Suprapubic skin (tissue), 4 donors: ENCODE measurements at regions not wholly inside any gene's neighbourhood (a gene's known extent, or its start where the extent isn't known, plus 50 kb on each side); places are given as distances from the start of the nearest gene placed in this dataset.

Experiments used
- DNase-seq, 2 donors: peaks; one replicate each; pipeline ENCODE4 v3.0.0-alpha.2; 2019; ENCODE audit warnings: low spot score in 2 of 2
- H3K27ac ChIP-seq: fragments of 200-600 bp; sonication (generic); one replicate; pipeline ENCODE4 v1.5.1; 2019
- H3K27me3 ChIP-seq: fragments of 200-600 bp; sonication (generic); one replicate; pipeline ENCODE4 v1.5.1; 2019
- H3K36me3 ChIP-seq: fragments of 200-600 bp; sonication (generic); one replicate; pipeline ENCODE4 v1.5.1; 2019
- H3K4me1 ChIP-seq: fragments of 200-600 bp; sonication (generic); one replicate; pipeline ENCODE4 v1.5.1; 2019
- H3K4me3 ChIP-seq: fragments of 200-600 bp; sonication (generic); one replicate; pipeline ENCODE4 v1.5.1; 2019; ENCODE audit warnings: mild to moderate bottlenecking
- H3K9me3 ChIP-seq: fragments of 200-600 bp; sonication (generic); one replicate; pipeline ENCODE4 v1.5.1; 2019
- EP300 ChIP-seq: sonication (generic); formaldehyde crosslinking; IDR thresholded peaks from one replicate; pipeline ENCODE4 v1.6.1; 2017; ENCODE audit warnings: antibody characterized with exemption
- POLR2A ChIP-seq, 2 donors: fragments of 450-650 bp; IDR thresholded peaks; one replicate each; pipeline ENCODE4 v1.6.1; 2017; ENCODE audit warnings: antibody characterized with exemption in 2 of 2, mild to moderate bottlenecking in 2 of 2, moderate library complexity in 2 of 2
- POLR2AphosphoS5 ChIP-seq, 3 donors: sonication (generic); formaldehyde crosslinking; IDR thresholded peaks; one replicate each; pipeline ENCODE4 v1.6.1; 2017; ENCODE audit warnings: antibody characterized with exemption in 3 of 3
- WGBS: methylation state at CpG from one replicate; pipeline ENCODE4 v1.1.5; 2018; 5-methylcytosine and 5-hydroxymethylcytosine counted together
- TF ChIP-seq, protein P1 (sequence below), 2 donors: fragments of 200-600 bp in 1 of 2; fragments of 450-650 bp in 1 of 2; sonication (generic) in 1 of 2; IDR thresholded peaks; one replicate each; pipeline ENCODE4 v1.5.1; 2016 to 2019; ENCODE audit warnings: antibody characterized with exemption in 2 of 2, mild to moderate bottlenecking in 1 of 2, moderate library complexity in 1 of 2

DNA sequence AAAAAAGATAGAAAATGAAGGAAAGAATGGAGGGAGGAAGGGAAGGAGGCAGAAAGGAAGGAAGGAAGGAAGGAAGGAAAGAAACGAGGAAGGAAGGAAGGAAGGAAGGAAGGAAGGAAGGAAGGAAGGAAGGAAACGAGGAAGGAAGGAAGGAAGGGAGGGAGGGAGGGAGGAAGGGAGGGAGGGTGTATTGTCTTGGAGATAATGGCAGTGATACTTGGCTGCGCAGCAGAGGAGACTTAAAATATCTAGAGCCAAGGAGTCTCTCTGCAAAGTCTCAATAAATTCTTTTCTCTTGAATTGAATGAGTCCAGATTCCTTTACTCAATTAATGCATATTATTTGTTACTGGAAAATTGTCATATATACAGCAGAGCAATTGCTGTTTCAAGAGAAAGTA lies 1059.7 kb downstream of the ZPLD1 start:
- H3K4me1 ChIP-seq: no peaks in the 10 kb centered on the region
- no peaks in the 10 kb centered on the region for H3K27me3 ChIP-seq
- no peak overlapping the region for H3K4me3 ChIP-seq
- H3K27ac ChIP-seq: no peak overlapping the region
- no peaks in the 10 kb centered on the region for H3K36me3 ChIP-seq
- no peak for DNase-seq
- 60% methylated on average over 3 of the region's 3 CpGs for WGBS
- no peak for TF ChIP-seq EP300
- TF ChIP-seq POLR2AphosphoS5 (IDR thresholded peaks at IDR 0.05): no peak
- TF ChIP-seq, protein P1, sequence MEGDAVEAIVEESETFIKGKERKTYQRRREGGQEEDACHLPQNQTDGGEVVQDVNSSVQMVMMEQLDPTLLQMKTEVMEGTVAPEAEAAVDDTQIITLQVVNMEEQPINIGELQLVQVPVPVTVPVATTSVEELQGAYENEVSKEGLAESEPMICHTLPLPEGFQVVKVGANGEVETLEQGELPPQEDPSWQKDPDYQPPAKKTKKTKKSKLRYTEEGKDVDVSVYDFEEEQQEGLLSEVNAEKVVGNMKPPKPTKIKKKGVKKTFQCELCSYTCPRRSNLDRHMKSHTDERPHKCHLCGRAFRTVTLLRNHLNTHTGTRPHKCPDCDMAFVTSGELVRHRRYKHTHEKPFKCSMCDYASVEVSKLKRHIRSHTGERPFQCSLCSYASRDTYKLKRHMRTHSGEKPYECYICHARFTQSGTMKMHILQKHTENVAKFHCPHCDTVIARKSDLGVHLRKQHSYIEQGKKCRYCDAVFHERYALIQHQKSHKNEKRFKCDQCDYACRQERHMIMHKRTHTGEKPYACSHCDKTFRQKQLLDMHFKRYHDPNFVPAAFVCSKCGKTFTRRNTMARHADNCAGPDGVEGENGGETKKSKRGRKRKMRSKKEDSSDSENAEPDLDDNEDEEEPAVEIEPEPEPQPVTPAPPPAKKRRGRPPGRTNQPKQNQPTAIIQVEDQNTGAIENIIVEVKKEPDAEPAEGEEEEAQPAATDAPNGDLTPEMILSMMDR (IDR thresholded peaks at IDR 0.05): no peak
- no peak for TF ChIP-seq POLR2A (IDR thresholded peaks at IDR 0.05)
- H3K9me3 ChIP-seq: no peaks in the 10 kb centered on the region

DNA sequence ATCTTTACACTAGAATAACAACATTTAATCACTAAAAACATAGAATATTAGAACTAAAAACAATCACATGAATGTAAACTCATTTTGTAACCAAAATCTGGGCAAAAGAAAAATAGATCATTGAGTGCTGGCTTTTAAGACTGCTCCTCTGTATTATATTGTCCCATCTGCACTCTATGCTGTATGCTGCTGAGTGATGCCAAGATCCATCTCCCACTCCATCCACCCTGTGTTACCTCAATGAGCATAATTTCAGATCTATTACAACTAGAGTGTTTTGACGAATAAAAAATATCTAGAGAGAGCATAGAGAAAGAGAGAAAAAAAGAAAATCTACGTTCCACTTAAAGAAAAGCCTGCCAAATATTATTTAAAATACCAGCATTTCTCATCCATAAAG lies 1060.4 kb downstream of the ZPLD1 start:
- no peaks in the 10 kb centered on the region for H3K9me3 ChIP-seq
- 72% methylated on average over 2 of the region's 2 CpGs for WGBS
- TF ChIP-seq POLR2AphosphoS5 (IDR thresholded peaks at IDR 0.05): no peak
- no peak for TF ChIP-seq POLR2A (IDR thresholded peaks at IDR 0.05)
- TF ChIP-seq, protein P1 (IDR thresholded peaks at IDR 0.05): no peak
- no peak for TF ChIP-seq EP300
- no peak overlapping the region for H3K27ac ChIP-seq
- DNase-seq: no peak
- H3K4me3 ChIP-seq: no peak overlapping the region
- H3K27me3 ChIP-seq: no peaks in the 10 kb centered on the region
- no peaks in the 10 kb centered on the region for H3K36me3 ChIP-seq
- no peaks in the 10 kb centered on the region for H3K4me1 ChIP-seq

DNA sequence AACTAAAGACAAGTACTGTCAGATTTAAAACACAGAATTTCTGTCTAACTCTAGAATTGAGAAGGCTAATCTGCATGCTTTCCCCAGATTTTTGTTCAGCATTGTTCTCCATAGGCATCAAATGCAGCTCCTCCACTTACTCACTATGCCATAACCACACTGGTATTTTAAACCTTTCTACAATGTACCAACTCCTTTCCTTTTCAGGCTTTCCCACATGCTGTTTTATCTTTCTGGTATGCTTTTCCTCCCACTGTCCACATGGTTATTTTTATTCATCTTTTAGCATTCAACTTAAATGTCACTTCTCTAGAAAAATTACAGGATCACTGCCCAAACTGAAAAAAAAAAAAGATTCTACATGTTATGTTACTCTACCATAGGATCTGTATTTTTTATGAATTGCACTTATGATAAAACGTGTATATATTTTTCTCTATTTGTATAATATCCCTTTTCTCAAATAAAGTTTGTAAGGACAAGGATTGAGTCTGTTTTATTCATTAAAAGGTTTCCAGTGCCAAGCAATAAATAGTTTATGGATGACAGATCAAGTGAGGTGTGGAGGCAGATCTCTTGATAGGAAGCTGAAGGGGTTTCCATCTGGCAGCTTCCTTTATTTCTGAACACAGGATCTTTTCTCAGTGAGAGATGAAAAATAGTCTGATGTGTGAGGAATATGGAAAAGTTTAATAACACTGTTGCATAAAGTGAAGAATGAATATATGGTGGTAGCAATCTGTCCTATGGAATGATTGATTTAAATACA lies 1064.5 kb downstream of the ZPLD1 start:
- TF ChIP-seq POLR2A (IDR thresholded peaks at IDR 0.05) (no peak), POLR2AphosphoS5 (IDR thresholded peaks at IDR 0.05) (no peak), EP300 (no peak)
- TF ChIP-seq, protein P1 (IDR thresholded peaks at IDR 0.05): no peak
- WGBS: 32% methylated on average over 1 of the region's 1 CpG

DNA sequence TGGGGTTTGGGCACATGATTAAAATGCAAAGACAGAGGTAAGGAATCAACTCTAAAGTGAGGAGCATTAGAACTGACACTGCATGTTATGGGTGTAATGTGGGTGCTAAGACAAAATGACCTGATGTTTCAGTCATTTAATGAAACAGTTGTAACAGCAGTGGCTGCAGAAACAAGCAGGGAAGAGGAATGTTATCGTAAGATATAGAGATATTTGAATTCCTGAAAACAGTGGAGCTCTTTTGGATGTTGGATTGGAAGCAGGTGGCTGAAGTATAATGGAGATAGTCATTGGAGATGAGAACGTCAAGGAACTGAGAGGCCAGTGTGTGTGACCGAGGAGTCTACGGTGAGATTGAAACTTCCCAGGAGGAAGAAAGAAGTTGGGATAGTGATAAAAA lies 1065.2 kb downstream of the ZPLD1 start:
- TF ChIP-seq POLR2A (IDR thresholded peaks at IDR 0.05) (no peak), EP300 (no peak), POLR2AphosphoS5 (IDR thresholded peaks at IDR 0.05) (no peak)
- TF ChIP-seq, protein P1 (IDR thresholded peaks at IDR 0.05): no peak
- Histone ChIP-seq H3K27me3 (no peaks in the 10 kb centered on the region), H3K4me3 (no peak overlapping the region), H3K4me1 (no peaks in the 10 kb centered on the region), H3K27ac (no peak overlapping the region), H3K36me3 (no peaks in the 10 kb centered on the region), H3K9me3 (no peaks in the 10 kb centered on the region)
- DNase-seq: no peak
- WGBS: 86% methylated on average over 4 of the region's 4 CpGs

More for the DNA sequence above, 1064.5 kb downstream of the ZPLD1 start:
- Histone ChIP-seq H3K4me1 (no peaks in the 10 kb centered on the region), H3K9me3 (no peaks in the 10 kb centered on the region), H3K4me3 (no peak overlapping the region), H3K36me3 (no peaks in the 10 kb centered on the region), H3K27ac (no peak overlapping the region), H3K27me3 (no peaks in the 10 kb centered on the region)
- no peak for DNase-seq

GRCh38 chr3:103510760-103511159 lies 1075.9 kb downstream of the ZPLD1 start:
- Histone ChIP-seq H3K4me3 (no peak overlapping the region), H3K4me1 (no peaks in the 10 kb centered on the region), H3K9me3 (no peaks in the 10 kb centered on the region), H3K27me3 (no peaks in the 10 kb centered on the region), H3K27ac (no peak overlapping the region), H3K36me3 (no peaks in the 10 kb centered on the region)
- TF ChIP-seq, protein P1 (IDR thresholded peaks at IDR 0.05): no peak
- no peak for TF ChIP-seq POLR2AphosphoS5 (IDR thresholded peaks at IDR 0.05)
- no peak for TF ChIP-seq EP300
- no peak for TF ChIP-seq POLR2A (IDR thresholded peaks at IDR 0.05)
- DNase-seq: no peak
- 67% methylated on average over 2 of the region's 2 CpGs for WGBS
